Neural progenitor cell (in vitro differentiated cells): ENCODE measurements at regions not wholly inside any gene's neighbourhood (a gene's known extent, or its start where the extent isn't known, plus 50 kb on each side); places are given as distances from the start of the nearest gene placed in this dataset.

Experiments used
- CTCF ChIP-seq: fragments of 200-600 bp; sonication (generic); IDR thresholded peaks from 2 replicates; pipeline ENCODE4 v1.5.1; 2017; ENCODE audit warnings: antibody characterized with exemption, mild to moderate bottlenecking
- EZH2 ChIP-seq: fragments of 200-600 bp; sonication (generic); IDR thresholded peaks from 2 replicates; pipeline ENCODE4 v1.6.1; 2017; ENCODE audit warnings: antibody characterized with exemption, mild to moderate bottlenecking, moderate library complexity

GRCh38 chr3:24687671-24688070 lies 193.0 kb upstream of the THRB start:
- TF ChIP-seq CTCF (no peak), EZH2 (no peak)
